ENCODE measurements at regions not wholly inside any gene's neighbourhood (a gene's known extent, or its start where the extent isn't known, plus 50 kb on each side); places are given as distances from the start of the nearest gene placed in this dataset.

DNA sequence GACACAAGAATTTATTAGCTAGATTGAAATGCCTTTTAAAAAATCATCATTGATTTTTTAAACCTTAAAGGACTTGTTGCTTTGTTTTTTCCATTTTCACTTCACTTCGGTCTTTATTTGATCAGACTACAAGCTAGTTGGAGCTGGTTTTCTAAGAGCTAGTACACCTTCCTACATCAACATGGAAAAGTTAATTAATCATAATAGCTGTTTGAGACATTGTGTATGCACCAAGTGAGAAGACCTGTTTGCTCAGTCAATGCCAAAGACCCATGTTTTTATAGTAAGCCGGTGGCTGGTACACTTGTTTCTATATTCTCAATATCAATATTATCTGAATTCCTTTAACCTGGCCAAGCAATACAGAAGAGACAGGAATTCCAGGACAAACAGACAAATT, 310.2 kb upstream of the SGK1 start:
- no peak overlapping the region for H3K27ac ChIP-seq (ENCODE audit: extremely low read depth, low read depth, low read length)
- BruUV-seq (replicated peaks), result no TSS peak
- H3K4me1 ChIP-seq (replicated peaks in 1 of 2; ENCODE audit: control insufficient read depth in 2 of 2, insufficient read depth in 2 of 2, low read length in 2 of 2), result peaks cover 0 to 10% of the 10 kb centered on the region in 2 experiments; a peak in 3 of 5 replicates
- H3K79me2 ChIP-seq (ENCODE audit: control insufficient read depth, insufficient read depth, low read length), result no peaks in the 10 kb centered on the region
- H3K27me3 ChIP-seq (ENCODE audit: control insufficient read depth in 2 of 2, insufficient read depth in 2 of 2, low read length in 2 of 2), result peaks cover 0 to 2% of the 10 kb centered on the region in 2 experiments; a peak in 2 of 5 replicates
- H4K20me1 ChIP-seq (replicated peaks; ENCODE audit: control insufficient read depth, insufficient read depth, low read length), result no peaks in the 10 kb centered on the region
- H3K9me3 ChIP-seq (replicated peaks; ENCODE audit: control insufficient read depth, insufficient read depth, low read depth, low read length), result no peaks in the 10 kb centered on the region
- no peak overlapping the region for H3K4me2 ChIP-seq (ENCODE audit: insufficient read depth, low read length)
- no peaks in the 10 kb centered on the region for H3K9me1 ChIP-seq (ENCODE audit: control insufficient read depth, insufficient read depth, low read length)
- ChIA-PET CTCF (ENCODE audit: low intra/inter-chr PET ratio) (no interaction called here), POLR2A (interaction anchor here (0.7 to 1.6 kb wide), 4 partner anchors 10 to 456 kb away, joined by 4 to 5 read pairs (median 4); no protein-coding TSS in a partner anchor)
- FAIRE-seq (no peak), ATAC-seq (no peak), DNase-seq (ENCODE audit: extremely low read depth in 1 of 4, low spot score in 3 of 4) (no peak)
- no peaks in the 10 kb centered on the region for H3K36me3 ChIP-seq (ENCODE audit: control insufficient read depth, insufficient read depth, low read length)
- intact Hi-C loops (cut with micrococcal nuclease), result no loop called here
- in situ Hi-C loops (cut with MboI), result no loop called here
- no peak overlapping the region for H3K4me3 ChIP-seq
- no peak overlapping the region for H3K9ac ChIP-seq (ENCODE audit: insufficient read depth in 1 of 2, low read depth in 2 of 2, low read length in 2 of 2)
- 7% methylated on average over 2 of the region's 2 CpGs for WGBS (ENCODE audit: insufficient coverage, low coverage, missing lambda C conversion rate)
- H2AFZ ChIP-seq (ENCODE audit: low read depth, low read length), result no peak overlapping the region
- TF ChIP-seq, protein P1, sequence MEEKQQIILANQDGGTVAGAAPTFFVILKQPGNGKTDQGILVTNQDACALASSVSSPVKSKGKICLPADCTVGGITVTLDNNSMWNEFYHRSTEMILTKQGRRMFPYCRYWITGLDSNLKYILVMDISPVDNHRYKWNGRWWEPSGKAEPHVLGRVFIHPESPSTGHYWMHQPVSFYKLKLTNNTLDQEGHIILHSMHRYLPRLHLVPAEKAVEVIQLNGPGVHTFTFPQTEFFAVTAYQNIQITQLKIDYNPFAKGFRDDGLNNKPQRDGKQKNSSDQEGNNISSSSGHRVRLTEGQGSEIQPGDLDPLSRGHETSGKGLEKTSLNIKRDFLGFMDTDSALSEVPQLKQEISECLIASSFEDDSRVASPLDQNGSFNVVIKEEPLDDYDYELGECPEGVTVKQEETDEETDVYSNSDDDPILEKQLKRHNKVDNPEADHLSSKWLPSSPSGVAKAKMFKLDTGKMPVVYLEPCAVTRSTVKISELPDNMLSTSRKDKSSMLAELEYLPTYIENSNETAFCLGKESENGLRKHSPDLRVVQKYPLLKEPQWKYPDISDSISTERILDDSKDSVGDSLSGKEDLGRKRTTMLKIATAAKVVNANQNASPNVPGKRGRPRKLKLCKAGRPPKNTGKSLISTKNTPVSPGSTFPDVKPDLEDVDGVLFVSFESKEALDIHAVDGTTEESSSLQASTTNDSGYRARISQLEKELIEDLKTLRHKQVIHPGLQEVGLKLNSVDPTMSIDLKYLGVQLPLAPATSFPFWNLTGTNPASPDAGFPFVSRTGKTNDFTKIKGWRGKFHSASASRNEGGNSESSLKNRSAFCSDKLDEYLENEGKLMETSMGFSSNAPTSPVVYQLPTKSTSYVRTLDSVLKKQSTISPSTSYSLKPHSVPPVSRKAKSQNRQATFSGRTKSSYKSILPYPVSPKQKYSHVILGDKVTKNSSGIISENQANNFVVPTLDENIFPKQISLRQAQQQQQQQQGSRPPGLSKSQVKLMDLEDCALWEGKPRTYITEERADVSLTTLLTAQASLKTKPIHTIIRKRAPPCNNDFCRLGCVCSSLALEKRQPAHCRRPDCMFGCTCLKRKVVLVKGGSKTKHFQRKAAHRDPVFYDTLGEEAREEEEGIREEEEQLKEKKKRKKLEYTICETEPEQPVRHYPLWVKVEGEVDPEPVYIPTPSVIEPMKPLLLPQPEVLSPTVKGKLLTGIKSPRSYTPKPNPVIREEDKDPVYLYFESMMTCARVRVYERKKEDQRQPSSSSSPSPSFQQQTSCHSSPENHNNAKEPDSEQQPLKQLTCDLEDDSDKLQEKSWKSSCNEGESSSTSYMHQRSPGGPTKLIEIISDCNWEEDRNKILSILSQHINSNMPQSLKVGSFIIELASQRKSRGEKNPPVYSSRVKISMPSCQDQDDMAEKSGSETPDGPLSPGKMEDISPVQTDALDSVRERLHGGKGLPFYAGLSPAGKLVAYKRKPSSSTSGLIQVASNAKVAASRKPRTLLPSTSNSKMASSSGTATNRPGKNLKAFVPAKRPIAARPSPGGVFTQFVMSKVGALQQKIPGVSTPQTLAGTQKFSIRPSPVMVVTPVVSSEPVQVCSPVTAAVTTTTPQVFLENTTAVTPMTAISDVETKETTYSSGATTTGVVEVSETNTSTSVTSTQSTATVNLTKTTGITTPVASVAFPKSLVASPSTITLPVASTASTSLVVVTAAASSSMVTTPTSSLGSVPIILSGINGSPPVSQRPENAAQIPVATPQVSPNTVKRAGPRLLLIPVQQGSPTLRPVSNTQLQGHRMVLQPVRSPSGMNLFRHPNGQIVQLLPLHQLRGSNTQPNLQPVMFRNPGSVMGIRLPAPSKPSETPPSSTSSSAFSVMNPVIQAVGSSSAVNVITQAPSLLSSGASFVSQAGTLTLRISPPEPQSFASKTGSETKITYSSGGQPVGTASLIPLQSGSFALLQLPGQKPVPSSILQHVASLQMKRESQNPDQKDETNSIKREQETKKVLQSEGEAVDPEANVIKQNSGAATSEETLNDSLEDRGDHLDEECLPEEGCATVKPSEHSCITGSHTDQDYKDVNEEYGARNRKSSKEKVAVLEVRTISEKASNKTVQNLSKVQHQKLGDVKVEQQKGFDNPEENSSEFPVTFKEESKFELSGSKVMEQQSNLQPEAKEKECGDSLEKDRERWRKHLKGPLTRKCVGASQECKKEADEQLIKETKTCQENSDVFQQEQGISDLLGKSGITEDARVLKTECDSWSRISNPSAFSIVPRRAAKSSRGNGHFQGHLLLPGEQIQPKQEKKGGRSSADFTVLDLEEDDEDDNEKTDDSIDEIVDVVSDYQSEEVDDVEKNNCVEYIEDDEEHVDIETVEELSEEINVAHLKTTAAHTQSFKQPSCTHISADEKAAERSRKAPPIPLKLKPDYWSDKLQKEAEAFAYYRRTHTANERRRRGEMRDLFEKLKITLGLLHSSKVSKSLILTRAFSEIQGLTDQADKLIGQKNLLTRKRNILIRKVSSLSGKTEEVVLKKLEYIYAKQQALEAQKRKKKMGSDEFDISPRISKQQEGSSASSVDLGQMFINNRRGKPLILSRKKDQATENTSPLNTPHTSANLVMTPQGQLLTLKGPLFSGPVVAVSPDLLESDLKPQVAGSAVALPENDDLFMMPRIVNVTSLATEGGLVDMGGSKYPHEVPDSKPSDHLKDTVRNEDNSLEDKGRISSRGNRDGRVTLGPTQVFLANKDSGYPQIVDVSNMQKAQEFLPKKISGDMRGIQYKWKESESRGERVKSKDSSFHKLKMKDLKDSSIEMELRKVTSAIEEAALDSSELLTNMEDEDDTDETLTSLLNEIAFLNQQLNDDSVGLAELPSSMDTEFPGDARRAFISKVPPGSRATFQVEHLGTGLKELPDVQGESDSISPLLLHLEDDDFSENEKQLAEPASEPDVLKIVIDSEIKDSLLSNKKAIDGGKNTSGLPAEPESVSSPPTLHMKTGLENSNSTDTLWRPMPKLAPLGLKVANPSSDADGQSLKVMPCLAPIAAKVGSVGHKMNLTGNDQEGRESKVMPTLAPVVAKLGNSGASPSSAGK (IDR thresholded peaks at IDR 0.05), result no peak
- no peak for TF ChIP-seq ZNF655 (CRISPR knock-in tag; IDR thresholded peaks at IDR 0.05)
- no peak for TF ChIP-seq ZNF124 (CRISPR knock-in tag; IDR thresholded peaks at IDR 0.05)
- no peak for TF ChIP-seq MBD2 (IDR thresholded peaks at IDR 0.05; ENCODE audit: borderline replicate concordance, low read depth)
- TF ChIP-seq, protein P2, sequence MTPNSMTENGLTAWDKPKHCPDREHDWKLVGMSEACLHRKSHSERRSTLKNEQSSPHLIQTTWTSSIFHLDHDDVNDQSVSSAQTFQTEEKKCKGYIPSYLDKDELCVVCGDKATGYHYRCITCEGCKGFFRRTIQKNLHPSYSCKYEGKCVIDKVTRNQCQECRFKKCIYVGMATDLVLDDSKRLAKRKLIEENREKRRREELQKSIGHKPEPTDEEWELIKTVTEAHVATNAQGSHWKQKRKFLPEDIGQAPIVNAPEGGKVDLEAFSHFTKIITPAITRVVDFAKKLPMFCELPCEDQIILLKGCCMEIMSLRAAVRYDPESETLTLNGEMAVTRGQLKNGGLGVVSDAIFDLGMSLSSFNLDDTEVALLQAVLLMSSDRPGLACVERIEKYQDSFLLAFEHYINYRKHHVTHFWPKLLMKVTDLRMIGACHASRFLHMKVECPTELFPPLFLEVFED (CRISPR knock-in tag; conservative IDR thresholded peaks at IDR 0.05), result no peak
- no peak for TF ChIP-seq BMI1 (IDR thresholded peaks at IDR 0.05; ENCODE audit: low read length)
- no peak for TF ChIP-seq XRCC5 (IDR thresholded peaks at IDR 0.05; ENCODE audit: low read depth, low read length)
- TF ChIP-seq MAFF (IDR thresholded peaks at IDR 0.05; ENCODE audit: low read length), result no peak
